DOHH2 (cell line): ENCODE measurements at regions not wholly inside any gene's neighbourhood (a gene's known extent, or its start where the extent isn't known, plus 50 kb on each side); places are given as distances from the start of the nearest gene placed in this dataset.

Experiments
- H3F3A ChIP-seq: fragments of 200-600 bp; sonication (generic), shearing (Covaris generic); 2 replicates; pipeline ENCODE4 v1.6.0; 2016; ENCODE audit warnings: antibody characterized with exemption, mild to moderate bottlenecking; ENCODE audit not compliant: control insufficient read depth, insufficient read depth
- H3K27ac ChIP-seq: fragments of 200-600 bp; sonication (generic); 2 replicates; pipeline ENCODE4 v1.5.1; 2014; ENCODE audit warnings: low read depth, mild to moderate bottlenecking, low read length, moderate library complexity
- H3K27me3 ChIP-seq: fragments of 200-600 bp; sonication (generic); 2 replicates; pipeline ENCODE4 v1.6.1; 2014; ENCODE audit warnings: mild to moderate bottlenecking, low read length, mixed read lengths; ENCODE audit not compliant: control insufficient read depth
- H3K36me3 ChIP-seq: fragments of 200-600 bp; sonication (generic); 2 replicates; pipeline ENCODE4 v1.6.1; 2014; ENCODE audit warnings: mild to moderate bottlenecking, low read length, moderate library complexity, mixed read lengths; ENCODE audit not compliant: control insufficient read depth
- H3K4me1 ChIP-seq: fragments of 200-600 bp; sonication (generic); 2 replicates; pipeline ENCODE4 v1.6.1; 2014; ENCODE audit warnings: mild to moderate bottlenecking, low read length, mixed read lengths; ENCODE audit not compliant: control insufficient read depth
- H3K4me2 ChIP-seq: fragments of 200-600 bp; sonication (generic); 2 replicates; pipeline ENCODE4 v1.6.0; 2014; ENCODE audit warnings: mild to moderate bottlenecking, low read length, moderate library complexity
- H3K4me3 ChIP-seq: fragments of 200-600 bp; sonication (generic); 2 replicates; pipeline ENCODE4 v1.5.1; 2014; ENCODE audit warnings: mild to moderate bottlenecking, low read length, mixed read lengths
- H3K79me2 ChIP-seq: fragments of 200-600 bp; sonication (generic); 2 replicates; pipeline ENCODE4 v1.6.1; 2014; ENCODE audit warnings: mild to moderate bottlenecking, low read length, mixed read lengths; ENCODE audit not compliant: control insufficient read depth
- H3K9me2 ChIP-seq: fragments of 200-600 bp; sonication (generic); replicated peaks from 2 replicates; pipeline ENCODE4 v1.6.1; 2014; ENCODE audit warnings: mild to moderate bottlenecking, low read length, mixed read lengths; ENCODE audit not compliant: control insufficient read depth
- H3K9me3 ChIP-seq: fragments of 200-600 bp; sonication (generic); 2 replicates; pipeline ENCODE4 v1.6.1; 2014; ENCODE audit warnings: antibody characterized with exemption, low read length, mixed read lengths; ENCODE audit not compliant: control insufficient read depth, insufficient read depth
- H4K20me1 ChIP-seq: fragments of 200-600 bp; sonication (generic); 2 replicates; pipeline ENCODE4 v1.6.0; 2014; ENCODE audit warnings: low read depth, mild to moderate bottlenecking, antibody characterized with exemption, low read length, moderate library complexity; ENCODE audit not compliant: control insufficient read depth, insufficient read depth
- CTCF ChIP-seq: fragments of 200-600 bp; sonication (generic); IDR thresholded peaks from one replicate; pipeline ENCODE4 v1.5.1; 2014; ENCODE audit warnings: antibody characterized with exemption, mild to moderate bottlenecking, low read depth, low read length; ENCODE audit not compliant: poor library complexity, severe bottlenecking
- EZH2phosphoT487 ChIP-seq: fragments of 200-600 bp; sonication (generic); IDR thresholded peaks from 2 replicates; pipeline ENCODE4 v1.6.1; 2017; ENCODE audit warnings: borderline replicate concordance, mild to moderate bottlenecking, antibody characterized with exemption, low read length, moderate library complexity, mixed read lengths

- H3K27me3 ChIP-seq: no peaks in the 10 kb centered on the region
- no peaks in the 10 kb centered on the region for H3K36me3 ChIP-seq
- H3K27ac ChIP-seq: no peak overlapping the region
- H3K9me2 ChIP-seq: 0 out of 2 replicates have a peak, but pooled peaks cover 2% of the 10 kb centered on the region
- H3K4me1 ChIP-seq: no peaks in the 10 kb centered on the region
- no peaks in the 10 kb centered on the region for H3K79me2 ChIP-seq
- H3K4me3 ChIP-seq: no peak overlapping the region
- no peaks in the 10 kb centered on the region for H4K20me1 ChIP-seq
- no peaks in the 10 kb centered on the region for H3K9me3 ChIP-seq
- TF ChIP-seq EZH2phosphoT487 (no peak), CTCF (no peak)
- H3K4me2 ChIP-seq: no peak overlapping the region
- H3F3A ChIP-seq: no peaks in the 10 kb centered on the region
Observed at GRCh38 chr7:42456756-42457276, 219.8 kb upstream of the GLI3 start.

DNA sequence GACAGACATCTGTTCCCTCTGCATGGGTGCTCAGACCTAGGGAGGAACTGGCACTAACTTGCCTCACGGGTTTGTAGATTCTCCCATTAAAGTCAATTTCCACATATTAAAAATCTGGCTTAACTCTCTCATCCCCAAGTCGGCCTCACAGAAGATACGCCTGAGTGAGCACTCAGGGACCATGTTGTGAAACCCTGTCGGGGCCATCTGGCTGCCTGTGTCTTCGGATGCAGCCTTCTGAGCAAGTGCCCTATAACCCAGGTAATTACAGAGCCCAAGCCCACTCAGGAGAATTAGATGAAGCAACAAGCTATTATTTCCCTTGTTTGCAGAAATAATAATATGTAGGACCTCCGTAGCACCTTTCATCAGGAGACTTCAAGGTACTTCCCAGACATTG is 219.3 kb upstream of the GLI3 start:
- Histone ChIP-seq H3K79me2 (no peaks in the 10 kb centered on the region), H3K27me3 (no peaks in the 10 kb centered on the region), H3K4me2 (no peak overlapping the region), H3K36me3 (no peaks in the 10 kb centered on the region), H3K4me3 (no peak overlapping the region), H3K9me3 (no peaks in the 10 kb centered on the region), H3F3A (no peaks in the 10 kb centered on the region), H3K4me1 (no peaks in the 10 kb centered on the region), H3K9me2 (0 out of 2 replicates have a peak, but pooled peaks cover 2% of the 10 kb centered on the region), H3K27ac (no peak overlapping the region), H4K20me1 (no peaks in the 10 kb centered on the region)
- TF ChIP-seq EZH2phosphoT487 (no peak), CTCF (no peak)

DNA sequence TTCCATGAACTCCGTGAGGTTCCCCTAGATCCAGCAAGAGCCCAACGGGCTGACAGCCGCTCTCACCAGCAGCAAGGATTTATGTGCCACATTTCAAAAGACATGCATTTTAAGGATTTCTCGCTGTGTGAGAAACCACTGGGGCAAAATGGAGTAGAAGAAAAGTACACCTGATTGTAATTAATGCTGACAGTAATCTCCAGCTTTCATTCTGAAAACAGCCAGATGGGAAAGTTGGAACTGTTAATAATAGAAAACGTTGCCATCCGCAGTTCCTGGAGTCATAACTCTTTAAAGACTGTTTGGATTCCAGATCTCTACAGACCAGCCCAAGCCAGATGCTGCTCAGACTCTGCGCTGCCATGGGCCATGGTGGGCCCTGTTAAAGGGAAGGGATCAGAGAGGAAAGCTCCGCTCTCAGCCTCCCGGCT is 216.9 kb upstream of the GLI3 start:
- TF ChIP-seq CTCF: no peak
- TF ChIP-seq EZH2phosphoT487: no peak
- Histone ChIP-seq H3K36me3 (no peaks in the 10 kb centered on the region), H3K4me2 (no peak overlapping the region), H3K27ac (no peak overlapping the region), H3K9me3 (no peaks in the 10 kb centered on the region), H3K27me3 (no peaks in the 10 kb centered on the region), H3K4me3 (no peak overlapping the region), H3K9me2 (0 out of 2 replicates have a peak, but pooled peaks cover 2% of the 10 kb centered on the region), H3K4me1 (no peaks in the 10 kb centered on the region), H4K20me1 (no peaks in the 10 kb centered on the region), H3F3A (no peaks in the 10 kb centered on the region), H3K79me2 (no peaks in the 10 kb centered on the region)
